Keratinocyte (primary cell): ENCODE measurements at regions not wholly inside any gene's neighbourhood (a gene's known extent, or its start where the extent isn't known, plus 50 kb on each side); places are given as distances from the start of the nearest gene placed in this dataset.

ENCODE experiments used
- DNase-seq: peaks from one replicate; pipeline ENCODE4 v3.0.0-alpha.2; 2011; ENCODE audit warnings: low read depth, missing footprints, low spot score
- FAIRE-seq: peaks from 2 replicates; lab custom pipeline; 2011; peaks lifted over from hg19 to GRCh38; lab: Jason Lieb, UNC
- H2AFZ ChIP-seq: 2 replicates; pipeline ENCODE4 v1.6.0; 2012; ENCODE audit warnings: low read length, control low read depth, inconsistent platforms; ENCODE audit not compliant: control insufficient read depth
- H3K27ac ChIP-seq: 2 replicates; pipeline ENCODE4 v1.5.1; 2011; ENCODE audit warnings: low read length; ENCODE audit not compliant: control insufficient read depth, insufficient read depth
- H3K27me3 ChIP-seq: 3 replicates; pipeline ENCODE4 v1.6.0; 2011; ENCODE audit warnings: low read length; ENCODE audit not compliant: control insufficient read depth, insufficient read depth; ENCODE audit errors: extremely low read depth
- H3K36me3 ChIP-seq, 2 experiments: 2 replicates in 1 of 2; 3 replicates in 1 of 2; pipeline ENCODE4 v1.5.1; 2011; ENCODE audit warnings: low read length in 2 of 2, mild to moderate bottlenecking in 1 of 2; ENCODE audit not compliant: control insufficient read depth in 2 of 2, insufficient read depth in 2 of 2; ENCODE audit errors: extremely low read depth in 1 of 2
- H3K4me1 ChIP-seq: 3 replicates; pipeline ENCODE4 v1.5.1; 2011; ENCODE audit warnings: low read length; ENCODE audit not compliant: control insufficient read depth, insufficient read depth; ENCODE audit errors: extremely low read depth
- H3K4me2 ChIP-seq: 3 replicates; pipeline ENCODE4 v1.6.0; 2011; ENCODE audit warnings: low read depth, low read length; ENCODE audit not compliant: control insufficient read depth, insufficient read depth; ENCODE audit errors: extremely low read depth
- H3K4me3 ChIP-seq, 3 experiments: fragments of 200-600 bp in 1 of 3; sonication (generic) in 1 of 3; 2 replicates in 2 of 3; 3 replicates in 1 of 3; pipeline ENCODE4 v1.5.1; 2011 to 2016; ENCODE audit warnings: low read length in 3 of 3, mild to moderate bottlenecking in 3 of 3, control low read depth in 2 of 3, inconsistent platforms in 1 of 3, low read depth in 1 of 3, mixed read lengths in 1 of 3, mixed run types in 1 of 3, moderate library complexity in 1 of 3; ENCODE audit not compliant: control insufficient read depth in 2 of 3, insufficient read depth in 2 of 3; ENCODE audit errors: extremely low read depth in 1 of 3
- H3K79me2 ChIP-seq: 2 replicates; pipeline ENCODE4 v1.6.0; 2012; ENCODE audit warnings: low read length; ENCODE audit not compliant: control insufficient read depth, insufficient read depth
- H3K9ac ChIP-seq: 3 replicates; pipeline ENCODE4 v1.6.0; 2011; ENCODE audit warnings: low read length; ENCODE audit not compliant: control insufficient read depth, insufficient read depth; ENCODE audit errors: extremely low read depth
- H3K9me1 ChIP-seq: 3 replicates; pipeline ENCODE4 v1.6.0; 2011; ENCODE audit warnings: low read length; ENCODE audit not compliant: control insufficient read depth, insufficient read depth; ENCODE audit errors: extremely low read depth
- H3K9me3 ChIP-seq: 2 replicates; pipeline ENCODE4 v1.5.1; 2012; ENCODE audit warnings: low read depth, low read length; ENCODE audit not compliant: control insufficient read depth
- H4K20me1 ChIP-seq: 3 replicates; pipeline ENCODE4 v1.6.0; 2011; ENCODE audit warnings: low read length; ENCODE audit not compliant: control insufficient read depth, insufficient read depth; ENCODE audit errors: extremely low read depth
- EZH2 ChIP-seq: IDR thresholded peaks from one replicate; pipeline ENCODE4 v1.6.1; 2012; ENCODE audit warnings: inconsistent platforms, mild to moderate bottlenecking, low read length, moderate library complexity
- dilution Hi-C: fragments of 300-500 bp; cut with MboI; formaldehyde crosslinking; loops from one replicate; pipeline ENCODE4 v1.7.0; 2020; ENCODE audit warnings: low sequenced_read_pairs; ENCODE audit not compliant: extremely low pct_ligation_motif_present
- TF ChIP-seq, protein P1 (sequence below), 3 experiments: IDR thresholded peaks in 1 of 3; conservative IDR thresholded peaks in 1 of 3; optimal IDR thresholded peaks in 1 of 3; 2 replicates in 2 of 3; 3 replicates in 1 of 3; pipeline versions ENCODE3 to v1.5.1; 2011; ENCODE audit warnings: low read length in 3 of 3, mild to moderate bottlenecking in 3 of 3, moderate library complexity in 2 of 3, control low read depth in 1 of 3, inconsistent platforms in 1 of 3; ENCODE audit not compliant: insufficient read depth in 2 of 3; ENCODE audit errors: extremely low read depth in 1 of 3

DNA sequence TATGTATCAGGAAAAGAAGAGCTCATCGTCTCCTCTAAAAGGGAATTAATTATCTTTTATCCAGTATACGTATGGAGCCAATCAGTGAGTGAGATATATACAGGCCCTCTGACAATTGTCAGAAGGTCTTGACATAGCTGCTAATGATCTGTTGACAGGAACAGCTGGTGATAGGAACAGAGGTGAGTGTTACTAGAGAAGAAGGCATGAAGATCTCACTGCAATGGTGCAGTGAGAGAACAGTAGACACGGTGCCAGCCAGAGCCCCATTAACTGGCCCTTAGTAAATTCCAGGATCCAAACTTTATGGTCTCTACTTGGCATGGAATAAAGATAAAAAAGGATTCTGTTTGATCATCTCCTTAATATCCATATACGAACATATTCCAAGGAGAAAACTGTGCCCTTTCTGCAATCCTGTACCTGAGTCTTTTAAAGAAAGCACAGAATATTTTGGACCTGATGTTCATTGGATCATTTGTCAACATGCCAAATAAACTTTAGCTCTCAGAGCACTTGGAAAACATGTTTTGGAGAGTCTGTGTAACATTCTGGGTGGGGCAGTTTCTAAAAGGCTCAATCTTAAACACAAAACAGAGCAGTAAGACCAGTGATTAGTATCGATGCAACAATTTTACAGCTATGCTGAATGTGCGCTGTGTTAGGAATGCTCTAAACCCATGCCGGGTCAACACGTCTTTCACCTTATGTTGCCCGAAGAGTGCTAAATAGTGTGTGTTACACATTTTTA is 135.8 kb upstream of the CITED2 start:
- Histone ChIP-seq H3K4me2 (no peak overlapping the region), H3K27ac (no peak overlapping the region), H3K27me3 (no peaks in the 10 kb centered on the region), H2AFZ (no peak overlapping the region), H3K9ac (no peak overlapping the region), H3K36me3 (no peaks in the 10 kb centered on the region), H3K9me3 (no peaks in the 10 kb centered on the region), H3K4me1 (no peaks in the 10 kb centered on the region), H3K4me3 (no peak overlapping the region), H3K79me2 (no peaks in the 10 kb centered on the region), H3K9me1 (no peaks in the 10 kb centered on the region), H4K20me1 (no peaks in the 10 kb centered on the region)
- TF ChIP-seq EZH2 = no peak
- TF ChIP-seq, protein P1, sequence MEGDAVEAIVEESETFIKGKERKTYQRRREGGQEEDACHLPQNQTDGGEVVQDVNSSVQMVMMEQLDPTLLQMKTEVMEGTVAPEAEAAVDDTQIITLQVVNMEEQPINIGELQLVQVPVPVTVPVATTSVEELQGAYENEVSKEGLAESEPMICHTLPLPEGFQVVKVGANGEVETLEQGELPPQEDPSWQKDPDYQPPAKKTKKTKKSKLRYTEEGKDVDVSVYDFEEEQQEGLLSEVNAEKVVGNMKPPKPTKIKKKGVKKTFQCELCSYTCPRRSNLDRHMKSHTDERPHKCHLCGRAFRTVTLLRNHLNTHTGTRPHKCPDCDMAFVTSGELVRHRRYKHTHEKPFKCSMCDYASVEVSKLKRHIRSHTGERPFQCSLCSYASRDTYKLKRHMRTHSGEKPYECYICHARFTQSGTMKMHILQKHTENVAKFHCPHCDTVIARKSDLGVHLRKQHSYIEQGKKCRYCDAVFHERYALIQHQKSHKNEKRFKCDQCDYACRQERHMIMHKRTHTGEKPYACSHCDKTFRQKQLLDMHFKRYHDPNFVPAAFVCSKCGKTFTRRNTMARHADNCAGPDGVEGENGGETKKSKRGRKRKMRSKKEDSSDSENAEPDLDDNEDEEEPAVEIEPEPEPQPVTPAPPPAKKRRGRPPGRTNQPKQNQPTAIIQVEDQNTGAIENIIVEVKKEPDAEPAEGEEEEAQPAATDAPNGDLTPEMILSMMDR (optimal IDR thresholded peaks at IDR 0.05 in 1 of 3, IDR thresholded peaks at IDR 0.05 in 1 of 3, conservative IDR thresholded peaks at IDR 0.05 in 1 of 3; ENCODE audit: extremely low read depth in 1 of 3, insufficient read depth in 2 of 3, low read length in 3 of 3) = no peak
- FAIRE-seq = no peak
- dilution Hi-C loops = no loop called here
- no peak for DNase-seq

GRCh38 chr6:139509167-139509566 is 134.7 kb upstream of the CITED2 start:
- no peaks in the 10 kb centered on the region for H3K4me1 ChIP-seq
- no peak overlapping the region for H3K27ac ChIP-seq
- H3K4me2 ChIP-seq = no peak overlapping the region
- no peaks in the 10 kb centered on the region for H3K27me3 ChIP-seq
- no peak for FAIRE-seq
- dilution Hi-C loops = no loop called here
- TF ChIP-seq, protein P1 (optimal IDR thresholded peaks at IDR 0.05 in 1 of 3, IDR thresholded peaks at IDR 0.05 in 1 of 3, conservative IDR thresholded peaks at IDR 0.05 in 1 of 3; ENCODE audit: extremely low read depth in 1 of 3, insufficient read depth in 2 of 3, low read length in 3 of 3) = no peak
- TF ChIP-seq EZH2 = no peak
- no peak overlapping the region for H3K4me3 ChIP-seq
- no peaks in the 10 kb centered on the region for H3K36me3 ChIP-seq
- no peaks in the 10 kb centered on the region for H3K79me2 ChIP-seq
- H3K9me3 ChIP-seq = no peaks in the 10 kb centered on the region
- DNase-seq = no peak
- H3K9me1 ChIP-seq = no peaks in the 10 kb centered on the region
- H2AFZ ChIP-seq = no peak overlapping the region
- H3K9ac ChIP-seq = no peak overlapping the region
- no peaks in the 10 kb centered on the region for H4K20me1 ChIP-seq
